ENCODE measurements at regions not wholly inside any gene's neighbourhood (a gene's known extent, or its start where the extent isn't known, plus 50 kb on each side); places are given as distances from the start of the nearest gene placed in this dataset.

- H3K4me1 ChIP-seq: no peaks in the 10 kb centered on the region
- no peak overlapping the region for H3K27ac ChIP-seq
- intact Hi-C loops (cut with DNase I; ENCODE audit: low total_unique reads): no loop called here
- TF ChIP-seq CTCF (IDR thresholded peaks at IDR 0.05 in 8 of 11, conservative IDR thresholded peaks at IDR 0.05 in 3 of 11): no peak
- TF ChIP-seq POLR2AphosphoS5 (IDR thresholded peaks at IDR 0.05): no peak
- TF ChIP-seq POLR2A (IDR thresholded peaks at IDR 0.05): no peak
- no peak for DNase-seq
- peaks cover 0 to 11% (median 0%) of the 10 kb centered on the region in 8 donors for H3K9me3 ChIP-seq
- no peak overlapping the region for H3K4me3 ChIP-seq
- no peaks in the 10 kb centered on the region for H3K36me3 ChIP-seq
- 80 to 94% (median 93%) methylated on average over 8 of the region's 8 CpGs for WGBS, 5 donors
- peaks cover 0 to 27% (median 0%) of the 10 kb centered on the region in 7 donors for H3K27me3 ChIP-seq (replicated peaks in 1 of 7)
Measured at GRCh38 chr15:100790786-100791265, 88.8 kb upstream of the ALDH1A3 start.

- H3K36me3 ChIP-seq: no peaks in the 10 kb centered on the region
- TF ChIP-seq CTCF (IDR thresholded peaks at IDR 0.05 in 8 of 11, conservative IDR thresholded peaks at IDR 0.05 in 3 of 11): no peak
- no peak for TF ChIP-seq POLR2A (IDR thresholded peaks at IDR 0.05)
- TF ChIP-seq POLR2AphosphoS5 (IDR thresholded peaks at IDR 0.05): no peak
- intact Hi-C loops (cut with DNase I; ENCODE audit: low total_unique reads): no loop called here
- H3K27me3 ChIP-seq (replicated peaks in 1 of 7): peaks cover 0 to 8% (median 0%) of the 10 kb centered on the region in 7 donors
- H3K9me3 ChIP-seq: peaks cover 0 to 19% (median 4%) of the 10 kb centered on the region in 8 donors
- no peak overlapping the region for H3K4me3 ChIP-seq
- no peak for DNase-seq
- H3K27ac ChIP-seq: no peak overlapping the region
- H3K4me1 ChIP-seq: no peaks in the 10 kb centered on the region
- 38 to 79% (median 69%) methylated on average over 3 of the region's 3 CpGs for WGBS, 5 donors
Measured at GRCh38 chr15:100794008-100794407, 85.6 kb upstream of the ALDH1A3 start.

DNA sequence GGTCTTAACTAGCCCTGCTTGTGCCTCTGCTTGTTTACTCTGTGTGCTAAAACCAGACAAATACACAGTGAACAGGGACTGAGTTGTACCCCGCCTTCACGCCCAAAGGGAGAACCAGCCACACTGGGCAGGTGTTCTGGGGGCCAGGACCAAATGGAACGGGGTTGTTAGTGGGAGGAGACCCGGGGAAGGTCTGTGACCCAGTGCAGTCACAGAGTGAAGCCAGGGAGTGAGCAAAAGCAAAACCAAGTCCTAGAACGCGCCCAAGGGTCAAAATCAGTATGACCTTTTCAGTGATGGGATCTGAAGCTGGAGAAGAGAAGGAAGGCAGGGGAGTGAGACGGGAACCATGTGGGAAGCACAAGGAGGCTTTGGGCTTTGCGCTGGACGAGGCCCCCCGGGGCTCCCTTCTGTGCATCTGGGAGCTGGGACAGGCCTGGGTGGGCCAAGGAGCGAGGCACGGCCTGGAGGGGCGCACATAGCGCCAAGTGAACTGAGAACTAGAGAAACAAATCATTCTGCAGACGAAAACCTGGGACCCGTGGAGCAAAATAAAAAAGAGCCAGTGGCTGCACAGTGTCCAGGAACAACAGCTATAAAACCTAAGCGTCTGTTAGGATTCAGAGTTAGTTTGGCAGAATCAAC is 78.3 kb upstream of the ALDH1A3 start:
- Histone ChIP-seq H3K4me3 (no peak overlapping the region), H3K36me3 (no peaks in the 10 kb centered on the region), H3K27me3 (replicated peaks in 1 of 7) (peaks cover 0 to 4% (median 0%) of the 10 kb centered on the region in 7 donors), H3K27ac (no peak overlapping the region), H3K9me3 (peaks cover 0 to 28% (median 9%) of the 10 kb centered on the region in 8 donors), H3K4me1 (no peaks in the 10 kb centered on the region)
- WGBS, 5 donors: 88 to 94% (median 91%) methylated on average over 17 of the region's 17 CpGs
- intact Hi-C loops (cut with DNase I; ENCODE audit: low total_unique reads): no loop called here
- TF ChIP-seq POLR2AphosphoS5 (IDR thresholded peaks at IDR 0.05) (no peak), POLR2A (IDR thresholded peaks at IDR 0.05) (no peak), CTCF (IDR thresholded peaks at IDR 0.05 in 8 of 11, conservative IDR thresholded peaks at IDR 0.05 in 3 of 11) (no peak)
- DNase-seq: no peak

- no peaks in the 10 kb centered on the region for H3K4me1 ChIP-seq
- no peak overlapping the region for H3K4me3 ChIP-seq
- no peaks in the 10 kb centered on the region for H3K36me3 ChIP-seq
- H3K27ac ChIP-seq: no peak overlapping the region
- TF ChIP-seq CTCF (IDR thresholded peaks at IDR 0.05 in 8 of 11, conservative IDR thresholded peaks at IDR 0.05 in 3 of 11) (no peak), POLR2A (IDR thresholded peaks at IDR 0.05) (no peak), POLR2AphosphoS5 (IDR thresholded peaks at IDR 0.05) (no peak)
- DNase-seq: no peak
- WGBS, 5 donors: 84 to 95% (median 91%) methylated on average over 12 to 14 of the region's 14 CpGs
- intact Hi-C loops (cut with DNase I; ENCODE audit: low total_unique reads): no loop called here
- H3K9me3 ChIP-seq: peaks cover 0 to 34% (median 15%) of the 10 kb centered on the region in 8 donors
- H3K27me3 ChIP-seq (replicated peaks in 1 of 7): no peaks in the 10 kb centered on the region
Measured at GRCh38 chr15:100802421-100803170, 77.0 kb upstream of the ALDH1A3 start.
